ENCODE measurements at regions not wholly inside any gene's neighbourhood (a gene's known extent, or its start where the extent isn't known, plus 50 kb on each side); places are given as distances from the start of the nearest gene placed in this dataset.
"Not testable (repeated sequence)": the region's sequence is repeated elsewhere in the genome, so short reads cannot be mapped to it uniquely, and the experiment has no call there.

- peak; percentile 1 for DNase-seq
These were observed 208.8 kb downstream of the RNF144B start for GRCh38 chr6:18595774-18596530.

GRCh38 chr6:18596531-18596835, 209.3 kb downstream of the RNF144B start:
- DNase-seq: no peak

- DNase-seq: no peak
These were observed 211.6 kb downstream of the RNF144B start for GRCh38 chr6:18598551-18599264.

GRCh38 chr6:18600255-18600654, 213.1 kb downstream of the RNF144B start:
- no peak for DNase-seq

GRCh38 chr6:18601516-18602020, 214.4 kb downstream of the RNF144B start:
- DNase-seq: no peak

GRCh38 chr6:18602931-18603330, 215.8 kb downstream of the RNF144B start:
- DNase-seq: no peak

GRCh38 chr6:18603361-18603760, 216.2 kb downstream of the RNF144B start:
- DNase-seq: no peak

GRCh38 chr6:18605841-18606240, 218.7 kb downstream of the RNF144B start:
- DNase-seq: no peak

- no peak for DNase-seq
These were observed 222.6 kb downstream of the RNF144B start for GRCh38 chr6:18609715-18610114.

GRCh38 chr6:18613319-18613925, 226.3 kb downstream of the RNF144B start:
- no peak for DNase-seq

GRCh38 chr6:18629571-18629970, 242.4 kb downstream of the RNF144B start:
- no peak for DNase-seq

GRCh38 chr6:18632670-18633410, 245.7 kb downstream of the RNF144B start:
- no peak for DNase-seq

GRCh38 chr6:18634912-18635311, 247.8 kb downstream of the RNF144B start:
- no peak for DNase-seq

GRCh38 chr6:18640134-18640533, 253.0 kb downstream of the RNF144B start:
- DNase-seq: no peak

GRCh38 chr6:18640754-18641153, 253.6 kb downstream of the RNF144B start:
- DNase-seq: no peak

- DNase-seq: no peak
These were observed 267.7 kb downstream of the RNF144B start for GRCh38 chr6:18654821-18655220.

GRCh38 chr6:18656506-18656905, 269.4 kb downstream of the RNF144B start:
- no peak for DNase-seq

- not testable (repeated sequence) for DNase-seq
These were observed 272.8 kb downstream of the RNF144B start for GRCh38 chr6:18659994-18660393.

GRCh38 chr6:18663011-18663410, 275.9 kb downstream of the RNF144B start:
- no peak for DNase-seq

- no peak for DNase-seq
These were observed 277.3 kb downstream of the RNF144B start for GRCh38 chr6:18664401-18664800.

GRCh38 chr6:18667612-18668011, 280.5 kb downstream of the RNF144B start:
- DNase-seq: no peak

GRCh38 chr6:18668994-18669393, 281.8 kb downstream of the RNF144B start:
- DNase-seq: no peak

- no peak for DNase-seq
These were observed 285.7 kb downstream of the RNF144B start for GRCh38 chr6:18672852-18673251.

Measured in effector CD8-positive, alpha-beta T cell (primary cell).